CD14-positive monocyte (primary cell): ENCODE measurements at regions not wholly inside any gene's neighbourhood (a gene's known extent, or its start where the extent isn't known, plus 50 kb on each side); places are given as distances from the start of the nearest gene placed in this dataset.

ENCODE experiments used
- DNase-seq, 3 donors: peaks; one replicate each; pipeline ENCODE4 v3.0.0-alpha.2; 2011 to 2022
- H2AFZ ChIP-seq: 2 replicates; pipeline ENCODE4 v1.6.0; 2012; ENCODE audit warnings: mild to moderate bottlenecking, low read depth, low read length, inconsistent platforms; ENCODE audit not compliant: insufficient read depth, poor library complexity, severe bottlenecking
- H3K27ac ChIP-seq, 2 donors: 1 replicate in 1 of 2; 2 replicates in 1 of 2; pipeline ENCODE4 v1.5.1; 2012 to 2013; ENCODE audit warnings: low read length in 2 of 2, control low read depth in 1 of 2, inconsistent platforms in 1 of 2, low read depth in 1 of 2, mild to moderate bottlenecking in 1 of 2
- H3K27me3 ChIP-seq, 2 donors: one replicate each; pipeline versions ENCODE4 v1.6.0 to v1.6.1; 2011 to 2013; ENCODE audit warnings: low read length in 2 of 2; ENCODE audit not compliant: control insufficient read depth in 2 of 2, insufficient read depth in 2 of 2
- H3K36me3 ChIP-seq, 2 donors: replicated peaks in 1 of 2; 1 replicate in 1 of 2; 2 replicates in 1 of 2; pipeline versions ENCODE4 v1.5.1 to v1.6.1; 2012 to 2013; ENCODE audit warnings: low read length in 2 of 2, control low read depth in 1 of 2, inconsistent platforms in 1 of 2, mild to moderate bottlenecking in 1 of 2; ENCODE audit not compliant: insufficient read depth in 2 of 2, control insufficient read depth in 1 of 2
- H3K4me1 ChIP-seq, 2 donors: 1 replicate in 1 of 2; 2 replicates in 1 of 2; pipeline versions ENCODE4 v1.5.1 to v1.6.1; 2012 to 2013; ENCODE audit warnings: low read length in 2 of 2, control low read depth in 1 of 2, inconsistent platforms in 1 of 2, mild to moderate bottlenecking in 1 of 2, moderate library complexity in 1 of 2; ENCODE audit not compliant: insufficient read depth in 2 of 2, control insufficient read depth in 1 of 2
- H3K4me2 ChIP-seq: replicated peaks from 2 replicates; pipeline ENCODE3; 2012; ENCODE audit warnings: low read length, moderate library complexity, mild to moderate bottlenecking; ENCODE audit not compliant: poor library complexity, severe bottlenecking; ENCODE audit errors: extremely low read depth
- H3K4me3 ChIP-seq, 3 experiments: fragments of 200-600 bp in 1 of 3; sonication (generic) in 1 of 3; replicated peaks in 1 of 3; 1 replicate in 2 of 3; 2 replicates in 1 of 3; pipeline ENCODE4 v1.5.1; 2011 to 2013; ENCODE audit warnings: low read length in 3 of 3, mild to moderate bottlenecking in 3 of 3, control low read depth in 2 of 3, low read depth in 2 of 3, inconsistent platforms in 1 of 3, moderate library complexity in 1 of 3
- H3K79me2 ChIP-seq: 2 replicates; pipeline ENCODE4 v1.6.0; 2012; ENCODE audit warnings: mild to moderate bottlenecking, control low read depth, inconsistent platforms, low read length, moderate library complexity; ENCODE audit not compliant: insufficient read depth
- H3K9ac ChIP-seq: 2 replicates; pipeline ENCODE4 v1.6.0; 2017; ENCODE audit warnings: low read length, mild to moderate bottlenecking; ENCODE audit not compliant: insufficient read depth, poor library complexity, severe bottlenecking
- H3K9me3 ChIP-seq, 2 donors: replicated peaks in 1 of 2; 1 replicate in 1 of 2; 2 replicates in 1 of 2; pipeline versions ENCODE4 v1.5.1 to v1.6.1; 2012 to 2013; ENCODE audit warnings: low read length in 2 of 2, control low read depth in 1 of 2; ENCODE audit not compliant: control insufficient read depth in 1 of 2, insufficient read depth in 1 of 2
- H4K20me1 ChIP-seq: 2 replicates; pipeline ENCODE4 v1.6.0; 2012; ENCODE audit warnings: mild to moderate bottlenecking, low read length, control low read depth, moderate library complexity; ENCODE audit not compliant: insufficient read depth
- H3K27ac Mint-ChIP-seq, 7 donors: one replicate each; pipeline ENCODE4 v1.8.0; 2020; ENCODE audit warnings: mild to moderate bottlenecking in 7 of 7, mixed read lengths in 7 of 7, moderate library complexity in 6 of 7, inconsistent platforms in 2 of 7
- H3K27me3 Mint-ChIP-seq, 3 donors: one replicate each; pipeline ENCODE4 v1.8.0; 2021 to 2022; ENCODE audit warnings: low read depth in 3 of 3, mild to moderate bottlenecking in 3 of 3, mixed read lengths in 3 of 3, moderate library complexity in 3 of 3, inconsistent platforms in 1 of 3
- H3K36me3 Mint-ChIP-seq, 2 donors: one replicate each; pipeline ENCODE4 v1.8.0; 2020; ENCODE audit warnings: mixed read lengths in 2 of 2, inconsistent platforms in 1 of 2, mild to moderate bottlenecking in 1 of 2
- H3K4me1 Mint-ChIP-seq: one replicate; pipeline ENCODE4 v1.8.0; 2020; ENCODE audit warnings: mild to moderate bottlenecking, mixed read lengths
- H3K4me3 Mint-ChIP-seq, 2 donors: one replicate each; pipeline ENCODE4 v1.8.0; 2020; ENCODE audit warnings: mild to moderate bottlenecking in 2 of 2, mixed read lengths in 2 of 2, moderate library complexity in 1 of 2
- H3K9me3 Mint-ChIP-seq, 7 donors: one replicate each; pipeline ENCODE4 v1.8.0; 2020 to 2022; ENCODE audit warnings: mixed read lengths in 7 of 7, mild to moderate bottlenecking in 6 of 7, moderate library complexity in 6 of 7, inconsistent platforms in 2 of 7
- WGBS: methylation state at CpG from one replicate; pipeline ENCODE4 v1.1.5; 2013; ENCODE audit warnings: missing lambda C conversion rate; ENCODE audit not compliant: insufficient coverage; 5-methylcytosine and 5-hydroxymethylcytosine counted together
- intact Hi-C, 2 donors: fragments of 100-400 bp; cut with micrococcal nuclease; formaldehyde crosslinking; loops; one replicate each; pipeline versions ENCODE4 v1.15.0 to v1.15.1; 2023
- TF ChIP-seq, protein P1 (sequence below): fragments of 200-600 bp; IDR thresholded peaks from one replicate; pipeline ENCODE4 v1.8.0; 2022; ENCODE audit warnings: antibody characterized with exemption, mild to moderate bottlenecking

DNA sequence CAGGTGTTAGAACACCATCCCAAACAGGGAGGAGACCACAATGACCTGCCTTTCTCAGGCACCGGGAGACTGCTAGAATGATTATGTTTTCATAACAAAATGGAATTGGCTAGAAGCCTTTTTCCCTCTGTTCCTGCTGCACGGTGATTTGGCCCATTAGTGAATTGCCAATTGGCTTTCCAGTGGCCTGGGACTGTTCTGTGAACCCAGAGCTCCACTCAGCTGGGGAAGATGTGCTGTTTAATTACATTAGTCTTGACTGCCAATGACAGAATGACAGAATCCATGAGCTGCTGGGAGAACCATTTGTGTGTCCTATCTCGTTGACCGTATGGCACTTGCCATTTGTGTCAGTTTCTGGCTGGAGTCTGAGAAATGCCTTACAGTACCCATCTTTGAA is 242.9 kb downstream of the CDH11 start:
- 91% methylated on average over 1 of the region's 4 CpGs for WGBS
- Histone ChIP-seq H3K9ac (no peak overlapping the region), H3K4me2 (no peak overlapping the region), H4K20me1 (no peaks in the 10 kb centered on the region), H3K27me3 (no peaks in the 10 kb centered on the region), H3K4me1 (no peaks in the 10 kb centered on the region), H3K4me3 (no peak overlapping the region), H3K36me3 (no peaks in the 10 kb centered on the region), H3K79me2 (no peaks in the 10 kb centered on the region), H3K9me3 (peaks cover 0 to 4% of the 10 kb centered on the region in 2 donors), H3K27ac (no peak overlapping the region), H2AFZ (no peak overlapping the region)
- Mint-ChIP-seq H3K36me3 (no peaks in the 10 kb centered on the region), H3K27ac (no peak overlapping the region), H3K27me3 (peaks cover 0 to 1% (median 0%) of the 10 kb centered on the region in 3 donors), H3K9me3 (peaks cover 0 to 13% (median 0%) of the 10 kb centered on the region in 7 donors), H3K4me1 (no peaks in the 10 kb centered on the region), H3K4me3 (no peak overlapping the region)
- TF ChIP-seq, protein P1, sequence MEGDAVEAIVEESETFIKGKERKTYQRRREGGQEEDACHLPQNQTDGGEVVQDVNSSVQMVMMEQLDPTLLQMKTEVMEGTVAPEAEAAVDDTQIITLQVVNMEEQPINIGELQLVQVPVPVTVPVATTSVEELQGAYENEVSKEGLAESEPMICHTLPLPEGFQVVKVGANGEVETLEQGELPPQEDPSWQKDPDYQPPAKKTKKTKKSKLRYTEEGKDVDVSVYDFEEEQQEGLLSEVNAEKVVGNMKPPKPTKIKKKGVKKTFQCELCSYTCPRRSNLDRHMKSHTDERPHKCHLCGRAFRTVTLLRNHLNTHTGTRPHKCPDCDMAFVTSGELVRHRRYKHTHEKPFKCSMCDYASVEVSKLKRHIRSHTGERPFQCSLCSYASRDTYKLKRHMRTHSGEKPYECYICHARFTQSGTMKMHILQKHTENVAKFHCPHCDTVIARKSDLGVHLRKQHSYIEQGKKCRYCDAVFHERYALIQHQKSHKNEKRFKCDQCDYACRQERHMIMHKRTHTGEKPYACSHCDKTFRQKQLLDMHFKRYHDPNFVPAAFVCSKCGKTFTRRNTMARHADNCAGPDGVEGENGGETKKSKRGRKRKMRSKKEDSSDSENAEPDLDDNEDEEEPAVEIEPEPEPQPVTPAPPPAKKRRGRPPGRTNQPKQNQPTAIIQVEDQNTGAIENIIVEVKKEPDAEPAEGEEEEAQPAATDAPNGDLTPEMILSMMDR, result no peak
- no peak for DNase-seq
- intact Hi-C loops, result no loop called here

DNA sequence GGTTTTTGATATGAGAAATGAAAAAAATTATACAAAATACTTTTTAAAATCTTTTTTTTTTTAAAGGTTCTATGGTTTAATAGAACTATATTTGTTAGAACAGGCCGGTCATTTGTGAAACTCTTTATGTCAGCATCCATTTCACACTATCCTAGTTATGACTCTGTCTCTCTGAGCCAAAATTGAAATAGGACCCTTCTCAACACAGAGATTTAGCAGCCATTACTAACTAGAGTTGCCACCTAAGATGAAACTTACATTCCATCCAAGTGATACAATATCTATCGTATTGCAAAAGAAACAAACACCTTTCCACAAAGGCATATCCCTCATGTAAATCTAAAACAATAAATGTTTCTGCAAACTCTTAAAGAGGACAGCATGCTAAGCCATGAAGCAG is 249.8 kb downstream of the CDH11 start:
- no peak overlapping the region for H3K4me3 ChIP-seq
- no CpG with 5 or more reads among the region's 2 CpGs for WGBS

More for the DNA sequence above, 249.8 kb downstream of the CDH11 start:
- Mint-ChIP-seq H3K4me1 (no peaks in the 10 kb centered on the region), H3K36me3 (no peaks in the 10 kb centered on the region), H3K27me3 (peaks cover 0 to 1% (median 0%) of the 10 kb centered on the region in 3 donors), H3K4me3 (no peak overlapping the region), H3K27ac (no peak overlapping the region), H3K9me3 (peaks cover 0 to 7% (median 0%) of the 10 kb centered on the region in 7 donors)
- intact Hi-C loops, result no loop called here
- H3K4me1 ChIP-seq, result no peaks in the 10 kb centered on the region
- no peaks in the 10 kb centered on the region for H3K36me3 ChIP-seq
- no peaks in the 10 kb centered on the region for H3K79me2 ChIP-seq
- no peak overlapping the region for H3K9ac ChIP-seq
- TF ChIP-seq, protein P1, result no peak
- H3K9me3 ChIP-seq, result no peaks in the 10 kb centered on the region
- no peaks in the 10 kb centered on the region for H3K27me3 ChIP-seq
- H4K20me1 ChIP-seq, result no peaks in the 10 kb centered on the region
- H3K4me2 ChIP-seq, result no peak overlapping the region
- DNase-seq, result no peak
- H3K27ac ChIP-seq, result no peak overlapping the region
- H2AFZ ChIP-seq, result no peak overlapping the region
